ENCODE measurements at regions not wholly inside any gene's neighbourhood (a gene's known extent, or its start where the extent isn't known, plus 50 kb on each side); places are given as distances from the start of the nearest gene placed in this dataset.

GRCh38 chr11:130580372-130580771 lies 131.9 kb downstream of the ADAMTS15 start:
- peak; percentile 76 for DNase-seq
- H3K9ac ChIP-seq (ENCODE audit: extremely low read depth, insufficient read length, low read length), result no peak overlapping the region
- peaks cover 5% of the 10 kb centered on the region for H3K27me3 Mint-ChIP-seq (ENCODE audit: low read depth)

More at GRCh38 chr11:130580372-130580771, 131.9 kb downstream of the ADAMTS15 start:
- no peak overlapping the region for H3K4ac ChIP-seq (ENCODE audit: low read depth, low read length)
- no peak for TF ChIP-seq CTCF (conservative IDR thresholded peaks at IDR 0.05)
- H2AFZ ChIP-seq (ENCODE audit: low read length), result no peak overlapping the region
- Mint-ChIP-seq H3K4me1 (peaks cover 20 to 39% of the 10 kb centered on the region in 2 experiments), H3K4me3 (no peak overlapping the region), H3K27ac (peak overlapping the region in 2 of 3 experiments; percentile 25 to 93; a peak in 3 of 7 replicates), H3K9me3 (no peaks in the 10 kb centered on the region; a peak in 1 of 5 replicates), H3K36me3 (ENCODE audit: insufficient read depth in 1 of 3, low read depth in 3 of 3) (no peaks in the 10 kb centered on the region; a peak in 2 of 7 replicates)
- H4K8ac ChIP-seq (replicated peaks; ENCODE audit: insufficient read length, low read depth, low read length), result no peak overlapping the region
- H3K56ac ChIP-seq (ENCODE audit: insufficient read length, low read depth, low read length), result no peak overlapping the region
- no CpG with 5 or more reads among the region's 4 CpGs for WGBS (ENCODE audit: extremely low coverage, insufficient read length, low lambda C conversion rate)
- no peaks in the 10 kb centered on the region for H3K79me2 ChIP-seq (ENCODE audit: insufficient read depth, low read length)
- H3T11ph ChIP-seq (ENCODE audit: low read length), result no peak overlapping the region
- no peaks in the 10 kb centered on the region for H3K23me2 ChIP-seq (ENCODE audit: insufficient read length, low read depth, low read length, poor library complexity, severe bottlenecking)
- no peak overlapping the region for H4K91ac ChIP-seq (ENCODE audit: insufficient read length, low read depth, low read length)
- H3K4me2 ChIP-seq (ENCODE audit: insufficient read depth, insufficient read length, low read length), result no peak overlapping the region
- H3K79me1 ChIP-seq (ENCODE audit: insufficient read depth, low read depth, low read length, poor library complexity, severe bottlenecking), result no peaks in the 10 kb centered on the region
- no peak overlapping the region for H4K5ac ChIP-seq (ENCODE audit: insufficient read length, low read depth, low read length)
- no peak overlapping the region for H2BK15ac ChIP-seq (ENCODE audit: low read depth, low read length)
- no peak overlapping the region for H2BK5ac ChIP-seq (ENCODE audit: insufficient read length, low read length)
- H3K9me3 ChIP-seq (ENCODE audit: control insufficient read depth, low read depth, low read length), result no peaks in the 10 kb centered on the region
- peaks cover 7% of the 10 kb centered on the region; the same call in 1 of the 2 replicates for H3K4me1 ChIP-seq (ENCODE audit: insufficient read depth, low read length)
- no peak overlapping the region for H2BK120ac ChIP-seq (ENCODE audit: low read depth, low read length, poor library complexity, severe bottlenecking)
- no peaks in the 10 kb centered on the region for H4K20me1 ChIP-seq (ENCODE audit: control insufficient read depth, insufficient read depth, insufficient read length)
- no peak overlapping the region for H2BK20ac ChIP-seq (ENCODE audit: low read depth, low read length, poor library complexity, severe bottlenecking)
- H3K14ac ChIP-seq (ENCODE audit: insufficient read depth, low read length), result no peak overlapping the region
- no peak overlapping the region for H2AK5ac ChIP-seq (ENCODE audit: insufficient read length, low read length)
- H3K23ac ChIP-seq (ENCODE audit: insufficient read length, low read depth, low read length), result no peak overlapping the region
- no peak overlapping the region for H3K27ac ChIP-seq (ENCODE audit: insufficient read length, low read depth, low read length)
- H3K27me3 ChIP-seq (ENCODE audit: insufficient read depth, low read length), result no peaks in the 10 kb centered on the region
- no peak overlapping the region for H2BK12ac ChIP-seq (ENCODE audit: insufficient read length, low read depth, low read length)
- H3K18ac ChIP-seq (ENCODE audit: insufficient read length, low read depth, low read length), result no peak overlapping the region

Data from H9 (cell line).